ENCODE measurements at regions not wholly inside any gene's neighbourhood (a gene's known extent, or its start where the extent isn't known, plus 50 kb on each side); places are given as distances from the start of the nearest gene placed in this dataset.

- TF ChIP-seq, protein P1, sequence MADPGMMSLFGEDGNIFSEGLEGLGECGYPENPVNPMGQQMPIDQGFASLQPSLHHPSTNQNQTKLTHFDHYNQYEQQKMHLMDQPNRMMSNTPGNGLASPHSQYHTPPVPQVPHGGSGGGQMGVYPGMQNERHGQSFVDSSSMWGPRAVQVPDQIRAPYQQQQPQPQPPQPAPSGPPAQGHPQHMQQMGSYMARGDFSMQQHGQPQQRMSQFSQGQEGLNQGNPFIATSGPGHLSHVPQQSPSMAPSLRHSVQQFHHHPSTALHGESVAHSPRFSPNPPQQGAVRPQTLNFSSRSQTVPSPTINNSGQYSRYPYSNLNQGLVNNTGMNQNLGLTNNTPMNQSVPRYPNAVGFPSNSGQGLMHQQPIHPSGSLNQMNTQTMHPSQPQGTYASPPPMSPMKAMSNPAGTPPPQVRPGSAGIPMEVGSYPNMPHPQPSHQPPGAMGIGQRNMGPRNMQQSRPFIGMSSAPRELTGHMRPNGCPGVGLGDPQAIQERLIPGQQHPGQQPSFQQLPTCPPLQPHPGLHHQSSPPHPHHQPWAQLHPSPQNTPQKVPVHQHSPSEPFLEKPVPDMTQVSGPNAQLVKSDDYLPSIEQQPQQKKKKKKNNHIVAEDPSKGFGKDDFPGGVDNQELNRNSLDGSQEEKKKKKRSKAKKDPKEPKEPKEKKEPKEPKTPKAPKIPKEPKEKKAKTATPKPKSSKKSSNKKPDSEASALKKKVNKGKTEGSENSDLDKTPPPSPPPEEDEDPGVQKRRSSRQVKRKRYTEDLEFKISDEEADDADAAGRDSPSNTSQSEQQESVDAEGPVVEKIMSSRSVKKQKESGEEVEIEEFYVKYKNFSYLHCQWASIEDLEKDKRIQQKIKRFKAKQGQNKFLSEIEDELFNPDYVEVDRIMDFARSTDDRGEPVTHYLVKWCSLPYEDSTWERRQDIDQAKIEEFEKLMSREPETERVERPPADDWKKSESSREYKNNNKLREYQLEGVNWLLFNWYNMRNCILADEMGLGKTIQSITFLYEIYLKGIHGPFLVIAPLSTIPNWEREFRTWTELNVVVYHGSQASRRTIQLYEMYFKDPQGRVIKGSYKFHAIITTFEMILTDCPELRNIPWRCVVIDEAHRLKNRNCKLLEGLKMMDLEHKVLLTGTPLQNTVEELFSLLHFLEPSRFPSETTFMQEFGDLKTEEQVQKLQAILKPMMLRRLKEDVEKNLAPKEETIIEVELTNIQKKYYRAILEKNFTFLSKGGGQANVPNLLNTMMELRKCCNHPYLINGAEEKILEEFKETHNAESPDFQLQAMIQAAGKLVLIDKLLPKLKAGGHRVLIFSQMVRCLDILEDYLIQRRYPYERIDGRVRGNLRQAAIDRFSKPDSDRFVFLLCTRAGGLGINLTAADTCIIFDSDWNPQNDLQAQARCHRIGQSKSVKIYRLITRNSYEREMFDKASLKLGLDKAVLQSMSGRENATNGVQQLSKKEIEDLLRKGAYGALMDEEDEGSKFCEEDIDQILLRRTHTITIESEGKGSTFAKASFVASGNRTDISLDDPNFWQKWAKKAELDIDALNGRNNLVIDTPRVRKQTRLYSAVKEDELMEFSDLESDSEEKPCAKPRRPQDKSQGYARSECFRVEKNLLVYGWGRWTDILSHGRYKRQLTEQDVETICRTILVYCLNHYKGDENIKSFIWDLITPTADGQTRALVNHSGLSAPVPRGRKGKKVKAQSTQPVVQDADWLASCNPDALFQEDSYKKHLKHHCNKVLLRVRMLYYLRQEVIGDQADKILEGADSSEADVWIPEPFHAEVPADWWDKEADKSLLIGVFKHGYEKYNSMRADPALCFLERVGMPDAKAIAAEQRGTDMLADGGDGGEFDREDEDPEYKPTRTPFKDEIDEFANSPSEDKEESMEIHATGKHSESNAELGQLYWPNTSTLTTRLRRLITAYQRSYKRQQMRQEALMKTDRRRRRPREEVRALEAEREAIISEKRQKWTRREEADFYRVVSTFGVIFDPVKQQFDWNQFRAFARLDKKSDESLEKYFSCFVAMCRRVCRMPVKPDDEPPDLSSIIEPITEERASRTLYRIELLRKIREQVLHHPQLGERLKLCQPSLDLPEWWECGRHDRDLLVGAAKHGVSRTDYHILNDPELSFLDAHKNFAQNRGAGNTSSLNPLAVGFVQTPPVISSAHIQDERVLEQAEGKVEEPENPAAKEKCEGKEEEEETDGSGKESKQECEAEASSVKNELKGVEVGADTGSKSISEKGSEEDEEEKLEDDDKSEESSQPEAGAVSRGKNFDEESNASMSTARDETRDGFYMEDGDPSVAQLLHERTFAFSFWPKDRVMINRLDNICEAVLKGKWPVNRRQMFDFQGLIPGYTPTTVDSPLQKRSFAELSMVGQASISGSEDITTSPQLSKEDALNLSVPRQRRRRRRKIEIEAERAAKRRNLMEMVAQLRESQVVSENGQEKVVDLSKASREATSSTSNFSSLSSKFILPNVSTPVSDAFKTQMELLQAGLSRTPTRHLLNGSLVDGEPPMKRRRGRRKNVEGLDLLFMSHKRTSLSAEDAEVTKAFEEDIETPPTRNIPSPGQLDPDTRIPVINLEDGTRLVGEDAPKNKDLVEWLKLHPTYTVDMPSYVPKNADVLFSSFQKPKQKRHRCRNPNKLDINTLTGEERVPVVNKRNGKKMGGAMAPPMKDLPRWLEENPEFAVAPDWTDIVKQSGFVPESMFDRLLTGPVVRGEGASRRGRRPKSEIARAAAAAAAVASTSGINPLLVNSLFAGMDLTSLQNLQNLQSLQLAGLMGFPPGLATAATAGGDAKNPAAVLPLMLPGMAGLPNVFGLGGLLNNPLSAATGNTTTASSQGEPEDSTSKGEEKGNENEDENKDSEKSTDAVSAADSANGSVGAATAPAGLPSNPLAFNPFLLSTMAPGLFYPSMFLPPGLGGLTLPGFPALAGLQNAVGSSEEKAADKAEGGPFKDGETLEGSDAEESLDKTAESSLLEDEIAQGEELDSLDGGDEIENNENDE (IDR thresholded peaks at IDR 0.05; ENCODE audit: insufficient replicate concordance, low read length), result no peak
- TF ChIP-seq ASH2L (IDR thresholded peaks at IDR 0.05; ENCODE audit: low read length) (no peak), USF2 (IDR thresholded peaks at IDR 0.05; ENCODE audit: low read length) (no peak), PHF8 (conservative IDR thresholded peaks at IDR 0.05; ENCODE audit: low read depth, low read length) (no peak), CHD1 (IDR thresholded peaks at IDR 0.05; ENCODE audit: low read depth, low read length) (no peak), BACH1 (IDR thresholded peaks at IDR 0.05; ENCODE audit: low read length) (no peak), EP300 (IDR thresholded peaks at IDR 0.05; ENCODE audit: borderline replicate concordance in 1 of 2, low read depth in 2 of 2, low read length in 2 of 2) (no peak), POU5F1 (IDR thresholded peaks at IDR 0.05; ENCODE audit: low read depth, low read length) (no peak), SIX5 (IDR thresholded peaks at IDR 0.05; ENCODE audit: low read depth, low read length) (no peak), TCF12 (IDR thresholded peaks at IDR 0.05; ENCODE audit: low read depth, low read length) (no peak), FOSL1 (IDR thresholded peaks at IDR 0.05; ENCODE audit: insufficient read depth, low read depth, low read length) (no peak)
Measured at GRCh38 chr5:171586436-171586835, 167.0 kb downstream of the FGF18 start (continued).

Measured in H1 (cell line).